H1 (cell line): ENCODE measurements at regions not wholly inside any gene's neighbourhood (a gene's known extent, or its start where the extent isn't known, plus 50 kb on each side); places are given as distances from the start of the nearest gene placed in this dataset.

Experiments
- CTCF ChIA-PET: fragments of 300-600 bp; sonication (Branson Sonifier 250); formaldehyde crosslinking; loops from one replicate; lab custom pipeline; 2021; ENCODE audit not compliant: partially characterized antibody; lab: Charles Lee
- POLR2A ChIA-PET: fragments of 300-600 bp; sonication (Branson Sonifier 250); formaldehyde crosslinking; loops from one replicate; lab custom pipeline; 2021; ENCODE audit warnings: inconsistent platforms; ENCODE audit not compliant: partially characterized antibody; lab: Charles Lee
- DNase-seq, 2 experiments: peaks; one replicate each; pipeline versions ENCODE4 v3.0.0 to v3.0.0-alpha.2; 2010 to 2022; ENCODE audit warnings: low spot score in 2 of 2, low read depth in 1 of 2, mixed read lengths in 1 of 2
- FAIRE-seq: peaks from 2 replicates; lab custom pipeline; 2011; peaks lifted over from hg19 to GRCh38; lab: Jason Lieb, UNC
- H2AFZ ChIP-seq: 2 replicates; pipeline ENCODE4 v1.8.1; 2012; ENCODE audit warnings: low read length, inconsistent platforms
- H2AK5ac ChIP-seq: 2 replicates; pipeline ENCODE4 v1.6.1; 2013; ENCODE audit warnings: low read depth, low read length
- H2BK120ac ChIP-seq: replicated peaks from 2 replicates; pipeline ENCODE3; 2013; ENCODE audit warnings: low read depth, low read length, inconsistent platforms
- H2BK12ac ChIP-seq: 2 replicates; pipeline ENCODE4 v1.6.1; 2013; ENCODE audit warnings: low read depth, low read length
- H2BK15ac ChIP-seq: 2 replicates; pipeline ENCODE4 v1.6.1; 2013; ENCODE audit warnings: low read length
- H2BK20ac ChIP-seq: 2 replicates; pipeline ENCODE4 v1.6.1; 2013; ENCODE audit warnings: low read length
- H2BK5ac ChIP-seq: 2 replicates; pipeline ENCODE4 v1.6.1; 2013; ENCODE audit warnings: low read depth, low read length
- H3K14ac ChIP-seq: 2 replicates; pipeline ENCODE4 v1.6.1; 2013; ENCODE audit warnings: inconsistent platforms; ENCODE audit not compliant: insufficient read length
- H3K18ac ChIP-seq: 2 replicates; pipeline ENCODE4 v1.6.1; 2013; ENCODE audit warnings: low read length; ENCODE audit errors: extremely low read depth
- H3K23ac ChIP-seq: 2 replicates; pipeline ENCODE4 v1.6.1; 2013; ENCODE audit warnings: inconsistent platforms; ENCODE audit not compliant: insufficient read length
- H3K23me2 ChIP-seq: 2 replicates; pipeline ENCODE4 v1.6.1; 2013; ENCODE audit warnings: low read depth, low read length
- H3K27ac ChIP-seq: 2 replicates; pipeline ENCODE4 v1.6.1; 2011; ENCODE audit warnings: low read depth, low read length, inconsistent platforms
- H3K27me3 ChIP-seq, 4 experiments: replicated peaks in 1 of 4; 1 replicate in 1 of 4; 2 replicates in 3 of 4; pipeline versions ENCODE4 v1.6.1 to v1.8.1; 2011 to 2013; ENCODE audit warnings: low read length in 3 of 4, mild to moderate bottlenecking in 3 of 4, inconsistent platforms in 2 of 4, mixed read lengths in 2 of 4, moderate library complexity in 1 of 4; ENCODE audit not compliant: control insufficient read depth in 3 of 4, insufficient read depth in 3 of 4; ENCODE audit errors: extremely low read depth in 1 of 4
- H3K36me3 ChIP-seq, 4 experiments: 2 replicates each; pipeline versions ENCODE4 v1.6.1 to v1.8.1; 2011 to 2013; ENCODE audit warnings: mild to moderate bottlenecking in 4 of 4, low read length in 3 of 4, moderate library complexity in 2 of 4, control low read depth in 1 of 4, inconsistent platforms in 1 of 4; ENCODE audit not compliant: insufficient read depth in 4 of 4, control insufficient read depth in 2 of 4
- H3K4ac ChIP-seq: replicated peaks from 2 replicates; pipeline ENCODE3; 2013; ENCODE audit warnings: low read length, low read depth, mixed read lengths, inconsistent platforms; ENCODE audit not compliant: insufficient read length
- H3K4me1 ChIP-seq, 4 experiments: replicated peaks in 1 of 4; 1 replicate in 1 of 4; 2 replicates in 3 of 4; pipeline versions ENCODE4 v1.6.1 to v1.8.1; 2011 to 2013; ENCODE audit warnings: low read length in 3 of 4, inconsistent platforms in 2 of 4, mixed read lengths in 1 of 4; ENCODE audit not compliant: insufficient read depth in 4 of 4, control insufficient read depth in 3 of 4
- H3K4me2 ChIP-seq, 2 experiments: 2 replicates each; pipeline versions ENCODE4 v1.6.1 to v1.8.1; 2011 to 2013; ENCODE audit warnings: low read depth in 2 of 2, low read length in 2 of 2, control low read depth in 1 of 2, inconsistent platforms in 1 of 2, mild to moderate bottlenecking in 1 of 2; ENCODE audit not compliant: insufficient read depth in 1 of 2
- H3K4me3 ChIP-seq, 4 experiments: fragments of 200-600, 300-600 bp in 1 of 4; sonication (generic), shearing (Covaris generic), sonication (Bioruptor Twin) in 1 of 4; 2 replicates each; pipeline versions ENCODE4 v1.5.1 to v1.8.1; 2011 to 2016; ENCODE audit warnings: low read length in 4 of 4, low read depth in 3 of 4, control low read depth in 2 of 4, inconsistent platforms in 2 of 4, mild to moderate bottlenecking in 2 of 4, mixed read lengths in 1 of 4, moderate library complexity in 1 of 4; ENCODE audit not compliant: insufficient read depth in 2 of 4; ENCODE audit errors: extremely low read depth in 1 of 4
- H3K56ac ChIP-seq: replicated peaks from 2 replicates; pipeline ENCODE3; 2013; ENCODE audit warnings: low read depth, mild to moderate bottlenecking, mixed read lengths, low read length, inconsistent platforms; ENCODE audit not compliant: insufficient read length
- H3K79me1 ChIP-seq: 2 replicates; pipeline ENCODE4 v1.6.1; 2013; ENCODE audit warnings: low read depth, low read length, control low read depth
- H3K79me2 ChIP-seq, 2 experiments: 2 replicates each; pipeline versions ENCODE4 v1.6.1 to v1.8.1; 2012 to 2013; ENCODE audit warnings: low read length in 2 of 2, mild to moderate bottlenecking in 2 of 2, inconsistent platforms in 1 of 2; ENCODE audit not compliant: insufficient read depth in 2 of 2, control insufficient read depth in 1 of 2
- H3K9ac ChIP-seq, 4 experiments: replicated peaks in 1 of 4; 1 replicate in 1 of 4; 2 replicates in 3 of 4; pipeline versions ENCODE4 v1.6.1 to v1.8.1; 2011 to 2013; ENCODE audit warnings: low read depth in 3 of 4, low read length in 3 of 4, control low read depth in 2 of 4, mild to moderate bottlenecking in 2 of 4, moderate library complexity in 2 of 4, inconsistent platforms in 1 of 4; ENCODE audit errors: extremely low read depth in 1 of 4
- H3K9me3 ChIP-seq, 2 experiments: 2 replicates each; pipeline versions ENCODE4 v1.6.1 to v1.8.1; 2012 to 2013; ENCODE audit warnings: mild to moderate bottlenecking in 2 of 2, moderate library complexity in 2 of 2, control low read depth in 1 of 2, inconsistent platforms in 1 of 2, low read depth in 1 of 2, low read length in 1 of 2, mixed read lengths in 1 of 2; ENCODE audit not compliant: insufficient read depth in 2 of 2
- H4K20me1 ChIP-seq, 2 experiments: replicated peaks in 1 of 2; 2 replicates each; pipeline versions ENCODE3 to v1.8.1; 2011 to 2013; ENCODE audit warnings: inconsistent platforms in 2 of 2, low read length in 2 of 2, mild to moderate bottlenecking in 1 of 2; ENCODE audit not compliant: insufficient read depth in 2 of 2, control insufficient read depth in 1 of 2
- H4K5ac ChIP-seq: 2 replicates; pipeline ENCODE4 v1.6.1; 2013; ENCODE audit warnings: low read length, low read depth, mixed read lengths, inconsistent platforms; ENCODE audit not compliant: insufficient read length
- H4K8ac ChIP-seq: 2 replicates; pipeline ENCODE4 v1.8.0; 2013; ENCODE audit warnings: mild to moderate bottlenecking, moderate library complexity, low read length, inconsistent platforms; ENCODE audit not compliant: insufficient read depth; ENCODE audit errors: extremely low read depth
- H4K91ac ChIP-seq: replicated peaks from 2 replicates; pipeline ENCODE3; 2013; ENCODE audit warnings: low read length, mixed read lengths, inconsistent platforms; ENCODE audit not compliant: insufficient read length
- POU5F1 ChIP-seq: IDR thresholded peaks from 2 replicates; pipeline ENCODE4 v1.6.1; 2011; ENCODE audit warnings: low read depth, mild to moderate bottlenecking, low read length, moderate library complexity
- RFX5 ChIP-seq: IDR thresholded peaks from 2 replicates; pipeline ENCODE4 v1.6.1; 2011; ENCODE audit warnings: low read depth, low read length, improper control_type of control experiment, borderline replicate concordance
- YY1 ChIP-seq: IDR thresholded peaks from 2 replicates; pipeline ENCODE4 v1.6.1; 2011; ENCODE audit warnings: low read depth, mild to moderate bottlenecking, low read length
- WGBS, 2 experiments: shearing (Covaris generic) in 1 of 2; methylation state at CpG; one replicate each; pipeline versions ENCODE4 v1.1.6 to v1.1.7; 2013 to 2015; ENCODE audit warnings: low lambda C conversion rate in 2 of 2, mixed read lengths in 2 of 2, inconsistent platforms in 1 of 2, low coverage in 1 of 2, missing lambda C conversion rate in 1 of 2; ENCODE audit not compliant: insufficient replicate concordance in 2 of 2, insufficient coverage in 1 of 2, insufficient read length in 1 of 2; ENCODE audit errors: extremely low coverage in 1 of 2, missing lambda C conversion rate in 1 of 2; 5-methylcytosine and 5-hydroxymethylcytosine counted together

DNA sequence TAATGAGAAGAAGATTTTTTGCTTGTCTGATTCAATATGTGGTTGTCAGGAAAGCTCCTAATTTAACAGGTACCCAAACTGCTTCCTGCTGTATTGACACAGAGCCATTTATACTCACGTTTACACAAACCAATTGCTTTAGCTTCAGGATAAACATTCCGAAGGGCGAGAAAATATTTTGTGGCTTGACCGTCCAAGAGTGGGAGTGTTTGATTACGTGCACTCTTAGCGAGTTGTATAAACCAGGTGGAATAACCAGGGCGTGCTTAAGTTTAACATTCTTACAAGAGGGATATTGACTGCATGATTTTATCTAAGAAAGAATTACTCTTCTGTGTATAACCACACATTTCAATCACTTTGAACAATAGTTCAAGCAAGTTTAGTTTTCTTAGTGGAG, 278.7 kb upstream of the TYRP1 start:
- H3K4me2 ChIP-seq, result no peak overlapping the region
- POLR2A ChIA-PET, result no interaction called here
- no peak overlapping the region for H2AK5ac ChIP-seq

More for the DNA sequence above, 278.7 kb upstream of the TYRP1 start:
- no peaks in the 10 kb centered on the region for H4K20me1 ChIP-seq
- no peak overlapping the region for H3K56ac ChIP-seq
- H3K4ac ChIP-seq, result no peak overlapping the region
- H2BK5ac ChIP-seq, result no peak overlapping the region
- TF ChIP-seq RFX5 (no peak), YY1 (no peak), POU5F1 (no peak)
- no peak overlapping the region for H2BK15ac ChIP-seq
- H3K79me2 ChIP-seq, result no peaks in the 10 kb centered on the region
- no peak for FAIRE-seq
- no peak overlapping the region for H2BK120ac ChIP-seq
- H4K91ac ChIP-seq, result no peak overlapping the region
- H2BK20ac ChIP-seq, result no peak overlapping the region
- H3K27ac ChIP-seq, result no peak overlapping the region
- H3K9me3 ChIP-seq, result no peaks in the 10 kb centered on the region
- H3K36me3 ChIP-seq, result no peaks in the 10 kb centered on the region
- no peaks in the 10 kb centered on the region for H3K27me3 ChIP-seq
- no peak overlapping the region for H4K5ac ChIP-seq
- H3K9ac ChIP-seq, result no peak overlapping the region
- H3K79me1 ChIP-seq, result no peaks in the 10 kb centered on the region
- no peak overlapping the region for H3K14ac ChIP-seq
- DNase-seq, result no peak
- H3K23me2 ChIP-seq, result no peaks in the 10 kb centered on the region
- CTCF ChIA-PET, result interaction anchor here (0.7 to 1.4 kb wide), 3 partner anchors 11 to 674 kb away, joined by 3 to 10 read pairs (median 3); no protein-coding TSS in a partner anchor
- H2AFZ ChIP-seq, result 0 out of 2 replicates have a peak overlapping the region, but pooled peaks have one; percentile 41
- no peak overlapping the region for H2BK12ac ChIP-seq
- no peak overlapping the region for H3K18ac ChIP-seq
- 88% methylated on average over 7 of the region's 7 CpGs; no CpG with 5 or more reads in 1 of the 2 experiments for WGBS, 2 experiments
- H3K23ac ChIP-seq, result no peak overlapping the region
- H4K8ac ChIP-seq, result no peak overlapping the region
- no peaks in the 10 kb centered on the region for H3K4me1 ChIP-seq
- no peak overlapping the region for H3K4me3 ChIP-seq
